ENCODE measurements at regions not wholly inside any gene's neighbourhood (a gene's known extent, or its start where the extent isn't known, plus 50 kb on each side); places are given as distances from the start of the nearest gene placed in this dataset.
"Not testable (repeated sequence)": the region's sequence is repeated elsewhere in the genome, so short reads cannot be mapped to it uniquely, and the experiment has no call there.

- no peak for DNase-seq (ENCODE audit: low spot score)
These were observed 144.5 kb downstream of the MEX3B start for GRCh38 chr15:81901319-81901718.

- DNase-seq (ENCODE audit: low spot score): no peak
These were observed 146.1 kb downstream of the MEX3B start for GRCh38 chr15:81899730-81900129.

DNA sequence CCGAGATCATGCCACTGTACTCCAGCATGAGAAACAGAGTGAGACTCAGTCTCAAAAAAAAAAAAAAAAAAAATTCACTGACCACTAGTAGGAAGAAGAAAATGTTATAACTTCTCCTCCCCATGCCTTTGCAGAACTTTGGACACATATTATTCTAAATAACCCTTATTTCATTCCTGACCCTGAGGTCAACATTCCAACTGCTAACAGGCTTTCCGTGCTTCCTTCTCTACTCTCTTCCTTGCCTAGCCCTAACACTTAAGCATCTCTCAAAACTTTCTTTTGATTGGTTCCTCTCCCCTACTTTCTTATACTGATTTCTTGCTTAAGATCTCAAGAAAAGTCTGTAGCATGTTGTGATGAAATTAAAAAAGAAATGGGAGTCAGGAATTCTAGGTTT, 146.8 kb downstream of the MEX3B start:
- no peak for DNase-seq (ENCODE audit: low spot score)

DNA sequence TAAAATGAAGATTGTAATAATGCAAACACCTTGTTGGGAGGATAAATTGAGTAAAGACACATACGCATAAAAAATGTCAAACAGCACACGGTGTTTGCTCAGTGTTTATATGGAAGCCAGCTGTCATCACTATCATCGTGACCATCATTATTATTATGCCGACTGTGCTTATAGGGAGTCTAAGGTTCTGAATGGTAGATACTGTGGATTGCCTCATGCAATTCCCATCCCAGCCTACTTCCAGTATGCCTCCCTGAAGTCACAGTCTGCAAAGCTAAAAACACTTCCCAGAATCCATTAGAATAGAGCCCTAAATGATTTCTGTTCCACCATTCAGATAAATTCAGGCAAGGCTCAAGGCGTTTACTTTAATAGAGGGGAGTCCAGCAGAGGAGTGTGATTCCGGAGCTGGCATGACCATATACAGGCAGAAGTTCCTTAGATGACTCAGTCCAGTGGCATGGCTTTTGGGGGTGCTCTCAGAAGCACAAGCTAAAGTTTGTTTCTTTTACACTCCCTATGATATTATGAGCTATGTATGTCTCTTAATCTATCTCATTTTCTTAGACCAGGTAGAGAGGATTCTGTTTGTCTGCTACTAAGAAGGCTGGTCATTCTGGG, 148.7 kb downstream of the MEX3B start:
- peak; percentile 49 for DNase-seq (ENCODE audit: low spot score)

DNA sequence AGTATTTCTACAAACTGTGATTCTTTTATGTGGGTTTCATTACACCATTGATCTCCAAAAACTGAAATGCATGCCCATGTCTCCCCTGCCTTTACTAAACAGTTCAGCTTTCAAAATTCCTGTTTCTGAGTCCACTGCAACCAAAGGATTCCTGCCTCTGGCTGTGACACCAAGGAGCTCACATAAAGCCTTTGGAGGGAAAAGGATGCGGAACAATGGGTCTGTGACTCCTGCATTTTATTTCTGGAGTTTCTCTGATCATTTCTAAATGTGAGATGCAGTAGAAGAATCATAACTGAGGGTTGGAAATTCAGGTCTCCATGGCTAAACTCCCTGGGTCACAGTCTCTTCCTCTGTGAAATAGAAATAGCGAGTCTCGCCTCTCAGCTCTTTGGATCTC, 149.5 kb downstream of the MEX3B start:
- no peak for DNase-seq (ENCODE audit: low spot score)

DNA sequence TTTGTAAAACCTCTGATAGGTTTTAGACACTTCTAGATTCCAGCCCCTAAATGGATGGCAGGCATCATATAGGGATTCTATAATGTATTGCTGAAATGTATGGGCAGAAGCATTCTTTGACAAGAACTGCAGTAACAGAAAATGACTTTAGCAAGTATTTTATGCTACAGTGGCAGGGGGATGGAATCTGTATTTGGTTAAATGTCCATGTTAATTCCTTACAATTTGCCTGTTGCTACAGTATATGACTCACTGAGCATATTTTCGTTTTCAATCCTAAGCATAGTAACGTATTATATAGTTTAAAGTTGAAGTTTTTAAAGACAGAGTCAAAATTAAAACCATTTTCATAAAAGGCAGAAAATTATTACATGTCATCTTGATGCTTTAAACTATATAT, 150.1 kb downstream of the MEX3B start:
- no peak for DNase-seq (ENCODE audit: low spot score)

DNA sequence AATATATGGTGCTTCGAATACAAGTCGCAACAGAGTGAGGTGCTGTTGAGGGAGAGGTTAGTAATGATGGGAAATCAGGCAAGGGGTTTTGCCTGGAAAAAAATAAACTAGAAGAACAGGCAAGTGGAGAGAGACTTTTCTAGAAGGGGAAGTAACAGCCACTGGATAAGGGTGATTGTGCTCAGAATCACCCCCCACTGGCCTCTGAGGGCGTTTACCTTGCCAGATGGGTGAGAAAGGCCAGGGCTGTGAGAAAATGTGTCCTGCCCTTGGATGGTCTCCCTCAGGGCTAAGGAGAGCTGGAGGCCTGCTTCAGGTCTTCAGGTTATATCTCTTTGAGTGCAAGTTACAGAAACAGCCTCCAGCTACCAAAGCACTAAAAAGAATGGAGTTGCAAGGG, 151.8 kb downstream of the MEX3B start:
- no peak for DNase-seq (ENCODE audit: low spot score)

DNA sequence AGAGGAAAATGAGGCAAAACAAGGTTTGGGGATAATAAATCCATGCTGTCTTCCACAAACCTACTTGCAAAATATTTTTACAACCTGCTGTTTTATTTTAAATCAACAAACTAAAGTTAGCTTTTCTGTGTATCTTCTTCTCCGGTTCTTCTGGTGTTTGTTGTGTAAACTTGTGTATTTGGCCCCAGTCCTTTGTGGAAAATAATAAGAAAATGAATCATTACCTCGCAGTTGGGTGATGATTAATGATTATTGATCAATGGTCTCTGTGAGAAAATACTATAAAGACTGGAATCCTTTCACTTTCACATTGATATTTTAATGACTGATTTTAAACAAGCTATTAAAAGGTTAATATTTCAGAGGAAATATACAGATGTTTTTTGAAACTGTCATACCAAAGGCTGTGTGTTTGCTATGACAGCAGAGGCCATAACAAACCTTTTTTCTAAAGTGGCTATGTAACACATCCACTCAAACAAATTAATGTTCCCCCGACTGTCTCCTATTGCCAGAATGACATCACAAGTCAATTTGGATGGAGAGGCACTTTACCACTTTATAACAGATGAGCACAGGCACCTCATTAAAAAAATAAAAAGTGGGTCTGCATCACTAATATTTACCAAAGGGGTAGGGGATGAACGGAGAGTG, 152.5 kb downstream of the MEX3B start:
- no peak for DNase-seq (ENCODE audit: low spot score)

DNA sequence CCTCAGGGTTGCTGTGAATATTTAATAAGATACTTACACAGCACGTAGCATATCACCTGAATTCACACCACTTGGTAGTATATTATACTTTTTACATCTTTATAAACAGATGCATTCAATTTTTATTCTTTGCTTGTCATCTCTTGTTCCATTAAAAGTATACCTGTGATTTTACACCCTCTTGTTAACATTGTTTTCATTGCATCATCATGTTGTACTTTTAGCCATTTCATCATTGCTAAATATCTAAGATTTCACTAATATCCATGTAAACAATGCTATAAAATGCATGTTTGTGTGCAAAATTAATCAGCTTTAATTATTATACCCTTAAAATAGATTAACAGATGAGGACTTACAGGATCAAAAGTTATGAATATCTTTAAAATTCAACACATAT, 155.3 kb downstream of the MEX3B start:
- DNase-seq (ENCODE audit: low spot score): no peak

DNA sequence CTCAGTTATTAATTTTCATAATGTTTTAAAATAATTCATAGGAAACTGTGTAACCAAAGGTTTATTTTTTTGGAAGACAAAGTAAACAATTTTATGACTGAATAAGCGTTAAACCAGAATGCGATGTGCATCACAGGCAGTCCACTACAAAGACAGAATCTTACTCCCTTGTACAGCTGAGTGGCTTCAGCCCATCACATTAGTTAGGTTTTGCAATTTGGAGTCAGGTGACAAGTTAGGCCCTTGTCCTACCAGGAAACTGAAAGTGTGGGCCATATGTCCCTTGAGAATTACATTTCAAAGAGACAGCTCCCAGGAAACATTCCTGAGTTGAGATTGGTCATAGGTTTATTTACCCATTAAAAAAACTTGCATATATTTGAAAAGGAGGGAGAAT, 156.3 kb downstream of the MEX3B start:
- DNase-seq (ENCODE audit: low spot score): no peak

- peak; percentile 39 for DNase-seq (ENCODE audit: low spot score)
These were observed 156.9 kb downstream of the MEX3B start for GRCh38 chr15:81888748-81889484.

DNA sequence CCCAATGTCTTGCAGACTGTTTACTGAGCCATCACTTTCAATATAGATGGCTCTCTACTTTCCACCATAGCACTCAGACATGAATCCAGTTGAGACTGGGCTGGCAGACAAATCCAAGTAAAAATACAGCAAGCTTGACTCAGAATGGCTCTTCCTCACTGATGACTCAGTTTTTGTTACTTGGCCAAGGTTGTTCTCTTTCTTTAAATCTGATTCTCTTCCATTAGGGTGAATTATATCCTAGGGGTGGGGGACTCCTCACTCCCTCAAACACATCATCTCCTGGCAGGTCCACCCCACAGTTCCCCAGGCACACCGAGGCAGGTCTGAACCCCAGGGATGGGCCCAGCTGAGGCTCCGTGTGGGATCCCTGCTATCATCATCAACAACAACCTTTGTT, 157.9 kb downstream of the MEX3B start:
- DNase-seq (ENCODE audit: low spot score): peak; percentile 44

- not testable (repeated sequence) for DNase-seq (ENCODE audit: low spot score)
These were observed 158.6 kb downstream of the MEX3B start for GRCh38 chr15:81887188-81887587.

- DNase-seq (ENCODE audit: low spot score): no peak
These were observed 159.2 kb downstream of the MEX3B start for GRCh38 chr15:81886591-81886990.

DNA sequence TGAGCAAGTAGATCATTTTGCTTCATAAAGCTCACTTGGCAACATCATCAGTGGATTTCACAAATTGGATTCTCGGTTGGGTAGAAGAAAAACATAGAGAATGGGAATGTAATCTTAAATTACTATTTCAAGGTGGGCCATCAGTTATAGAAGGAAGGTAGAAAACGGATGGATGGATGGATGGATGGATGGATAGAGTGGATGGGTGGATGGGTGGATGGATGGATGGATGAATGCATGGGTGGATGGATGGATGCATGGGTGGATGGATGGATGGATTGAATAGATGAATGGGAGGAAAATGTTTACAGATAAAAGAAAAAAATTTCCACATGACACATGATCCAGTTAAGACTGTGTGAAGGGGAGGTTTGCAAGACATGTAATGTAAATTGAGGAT, 159.7 kb downstream of the MEX3B start:
- DNase-seq (ENCODE audit: low spot score): no peak

- no peak for DNase-seq (ENCODE audit: low spot score)
These were observed 160.7 kb downstream of the MEX3B start for GRCh38 chr15:81885135-81885534.

DNA sequence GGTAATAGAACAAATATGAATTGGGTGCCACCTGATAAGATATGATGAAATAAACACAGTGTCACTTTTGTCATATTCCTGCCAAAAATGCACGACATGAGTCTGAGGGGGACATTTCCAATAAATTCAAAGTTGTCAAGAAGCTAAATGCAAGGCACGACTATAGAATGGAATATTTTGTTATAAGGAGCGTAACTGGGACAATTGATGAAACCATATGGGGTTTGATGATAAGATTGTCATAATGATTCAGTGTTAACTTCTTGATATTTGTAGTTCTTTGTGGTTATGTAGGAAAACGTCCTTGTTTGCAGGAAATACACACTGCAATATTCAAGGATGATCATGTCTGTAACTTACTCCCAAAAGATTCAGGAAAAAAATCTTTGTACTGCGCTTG, 163.3 kb downstream of the MEX3B start:
- DNase-seq (ENCODE audit: low spot score): no peak

GRCh38 chr15:81880833-81881232, 165.0 kb downstream of the MEX3B start:
- DNase-seq (ENCODE audit: low spot score): no peak

- no peak for DNase-seq (ENCODE audit: low spot score)
These were observed 165.5 kb downstream of the MEX3B start for GRCh38 chr15:81880314-81880713.

GRCh38 chr15:81875717-81876116, 170.1 kb downstream of the MEX3B start:
- DNase-seq (ENCODE audit: low spot score): not testable (repeated sequence)

DNA sequence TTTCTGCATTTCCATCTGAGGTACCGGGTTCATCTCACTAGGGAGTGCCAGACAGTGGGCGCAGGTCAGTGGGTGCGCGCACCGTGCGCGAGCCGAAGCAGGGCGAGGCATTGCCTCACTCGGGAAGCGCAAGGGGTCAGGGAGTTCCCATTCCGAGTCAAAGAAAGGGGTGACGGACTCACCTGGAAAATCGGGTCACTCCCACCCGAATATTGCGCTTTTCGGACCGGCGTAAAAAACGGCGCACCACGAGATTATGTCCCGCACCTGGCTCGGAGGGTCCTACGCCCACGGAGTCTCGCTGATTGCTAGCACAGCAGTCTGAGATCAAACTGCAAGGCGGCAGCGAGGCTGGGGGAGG, 175.1 kb downstream of the MEX3B start:
- not testable (repeated sequence) for DNase-seq (ENCODE audit: low spot score)

DNA sequence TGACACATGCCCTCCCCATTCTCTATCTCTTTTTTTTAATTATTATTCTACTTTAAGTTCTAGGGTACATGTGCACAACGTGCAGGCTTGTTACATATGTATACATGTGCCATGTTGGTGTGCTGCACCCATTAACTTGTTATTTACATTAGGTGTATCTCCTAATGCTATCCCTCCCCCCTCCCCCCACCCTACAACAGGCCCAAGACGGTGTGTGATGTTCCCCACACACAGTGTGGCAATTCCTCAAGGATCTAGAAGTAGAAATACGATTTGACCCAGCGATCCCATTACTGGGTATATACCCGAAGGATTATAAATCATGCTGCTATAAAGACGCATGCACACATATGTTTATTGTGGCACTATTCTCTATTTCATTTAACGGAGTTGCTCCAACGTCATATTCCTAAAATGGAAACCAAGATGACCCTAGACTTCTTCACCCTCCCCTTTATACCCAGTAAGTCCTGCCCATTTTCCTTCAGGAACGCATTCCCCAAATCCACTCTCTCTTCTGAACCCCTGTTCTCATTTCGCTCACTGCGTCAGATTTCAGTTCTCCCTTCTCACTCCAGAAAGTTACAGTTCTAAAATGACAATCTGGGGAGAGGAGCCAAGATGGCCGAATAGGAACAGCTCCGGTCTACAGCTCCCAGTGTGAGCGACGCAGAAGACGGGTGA, 175.6 kb downstream of the MEX3B start:
- DNase-seq (ENCODE audit: low spot score): not testable (repeated sequence)
